ENCODE measurements at regions not wholly inside any gene's neighbourhood (a gene's known extent, or its start where the extent isn't known, plus 50 kb on each side); places are given as distances from the start of the nearest gene placed in this dataset.

- no peak for DNase-seq (ENCODE audit: low read depth)
Observed at GRCh38 chr5:156274453-156274852, 52.5 kb upstream of the SGCD start.

Measured in non-pigmented ciliary epithelial cell (primary cell).